ENCODE measurements at regions not wholly inside any gene's neighbourhood (a gene's known extent, or its start where the extent isn't known, plus 50 kb on each side); places are given as distances from the start of the nearest gene placed in this dataset.

- no peak for TF ChIP-seq PPARA (CRISPR knock-in tag; IDR thresholded peaks at IDR 0.05; ENCODE audit: borderline replicate concordance)
- TF ChIP-seq POU6F1 (CRISPR knock-in tag; IDR thresholded peaks at IDR 0.05; ENCODE audit: borderline replicate concordance, low read depth), result no peak
- no peak for TF ChIP-seq ZFP30 (CRISPR knock-in tag; IDR thresholded peaks at IDR 0.05)
- no peak for TF ChIP-seq ESRRG (CRISPR knock-in tag; IDR thresholded peaks at IDR 0.05)
- TF ChIP-seq ZC3H10 (CRISPR knock-in tag; IDR thresholded peaks at IDR 0.05), result no peak
- no peak for TF ChIP-seq GLIS3 (CRISPR knock-in tag; IDR thresholded peaks at IDR 0.05)
- no peak for TF ChIP-seq ZFP3 (CRISPR knock-in tag; IDR thresholded peaks at IDR 0.05)
- no peak for ATAC-seq
These were observed 496.5 kb downstream of the TOX3 start for GRCh38 chr16:52050418-52050817.

- ATAC-seq, result no peak
- no peak for TF ChIP-seq CSRNP3 (CRISPR knock-in tag; IDR thresholded peaks at IDR 0.05)
- TF ChIP-seq GLIS3 (CRISPR knock-in tag; IDR thresholded peaks at IDR 0.05), result no peak
- no peak for TF ChIP-seq ESRRG (CRISPR knock-in tag; IDR thresholded peaks at IDR 0.05)
- TF ChIP-seq POU6F1 (CRISPR knock-in tag; IDR thresholded peaks at IDR 0.05; ENCODE audit: borderline replicate concordance, low read depth), result no peak
- no peak for TF ChIP-seq TCF4 (CRISPR knock-in tag; IDR thresholded peaks at IDR 0.05; ENCODE audit: borderline replicate concordance)
- no peak for TF ChIP-seq TOX (CRISPR knock-in tag; IDR thresholded peaks at IDR 0.05; ENCODE audit: borderline replicate concordance)
- no peak for TF ChIP-seq CREB5 (CRISPR knock-in tag; IDR thresholded peaks at IDR 0.05; ENCODE audit: low read depth)
These were observed 511.5 kb downstream of the TOX3 start for GRCh38 chr16:52035436-52035835.

- TF ChIP-seq TOX (CRISPR knock-in tag; IDR thresholded peaks at IDR 0.05; ENCODE audit: borderline replicate concordance) (no peak), BACH2 (CRISPR knock-in tag; IDR thresholded peaks at IDR 0.05; ENCODE audit: borderline replicate concordance) (no peak), ZFP30 (CRISPR knock-in tag; IDR thresholded peaks at IDR 0.05) (no peak), GLIS3 (CRISPR knock-in tag; IDR thresholded peaks at IDR 0.05) (no peak), ISL1 (CRISPR knock-in tag; IDR thresholded peaks at IDR 0.05) (no peak), CSDC2 (CRISPR knock-in tag; IDR thresholded peaks at IDR 0.05) (no peak), TSHZ2 (CRISPR knock-in tag; IDR thresholded peaks at IDR 0.05) (no peak), ZC3H10 (CRISPR knock-in tag; IDR thresholded peaks at IDR 0.05) (no peak), RARB (CRISPR knock-in tag; IDR thresholded peaks at IDR 0.05) (no peak), CREB5 (CRISPR knock-in tag; IDR thresholded peaks at IDR 0.05; ENCODE audit: low read depth) (no peak), ZFP3 (CRISPR knock-in tag; IDR thresholded peaks at IDR 0.05) (no peak), TCF4 (CRISPR knock-in tag; IDR thresholded peaks at IDR 0.05; ENCODE audit: borderline replicate concordance) (no peak), PATZ1 (CRISPR knock-in tag; IDR thresholded peaks at IDR 0.05; ENCODE audit: borderline replicate concordance) (no peak), ZNF8 (CRISPR knock-in tag; IDR thresholded peaks at IDR 0.05) (no peak)
- ATAC-seq, result no peak
These were observed 512.1 kb downstream of the TOX3 start for GRCh38 chr16:52034830-52035229.
